CD14-positive monocyte (primary cell): ENCODE measurements at regions not wholly inside any gene's neighbourhood (a gene's known extent, or its start where the extent isn't known, plus 50 kb on each side); places are given as distances from the start of the nearest gene placed in this dataset.

Experiments used
- DNase-seq, 3 donors: peaks; one replicate each; pipeline ENCODE4 v3.0.0-alpha.2; 2011 to 2022
- H2AFZ ChIP-seq: 2 replicates; pipeline ENCODE4 v1.6.0; 2012; ENCODE audit warnings: mild to moderate bottlenecking, low read depth, low read length, inconsistent platforms; ENCODE audit not compliant: insufficient read depth, poor library complexity, severe bottlenecking
- H3K27ac ChIP-seq, 2 donors: 1 replicate in 1 of 2; 2 replicates in 1 of 2; pipeline ENCODE4 v1.5.1; 2012 to 2013; ENCODE audit warnings: low read length in 2 of 2, control low read depth in 1 of 2, inconsistent platforms in 1 of 2, low read depth in 1 of 2, mild to moderate bottlenecking in 1 of 2
- H3K27me3 ChIP-seq, 2 donors: one replicate each; pipeline versions ENCODE4 v1.6.0 to v1.6.1; 2011 to 2013; ENCODE audit warnings: low read length in 2 of 2; ENCODE audit not compliant: control insufficient read depth in 2 of 2, insufficient read depth in 2 of 2
- H3K36me3 ChIP-seq, 2 donors: replicated peaks in 1 of 2; 1 replicate in 1 of 2; 2 replicates in 1 of 2; pipeline versions ENCODE4 v1.5.1 to v1.6.1; 2012 to 2013; ENCODE audit warnings: low read length in 2 of 2, control low read depth in 1 of 2, inconsistent platforms in 1 of 2, mild to moderate bottlenecking in 1 of 2; ENCODE audit not compliant: insufficient read depth in 2 of 2, control insufficient read depth in 1 of 2
- H3K4me1 ChIP-seq, 2 donors: 1 replicate in 1 of 2; 2 replicates in 1 of 2; pipeline versions ENCODE4 v1.5.1 to v1.6.1; 2012 to 2013; ENCODE audit warnings: low read length in 2 of 2, control low read depth in 1 of 2, inconsistent platforms in 1 of 2, mild to moderate bottlenecking in 1 of 2, moderate library complexity in 1 of 2; ENCODE audit not compliant: insufficient read depth in 2 of 2, control insufficient read depth in 1 of 2
- H3K4me2 ChIP-seq: replicated peaks from 2 replicates; pipeline ENCODE3; 2012; ENCODE audit warnings: low read length, moderate library complexity, mild to moderate bottlenecking; ENCODE audit not compliant: poor library complexity, severe bottlenecking; ENCODE audit errors: extremely low read depth
- H3K4me3 ChIP-seq, 3 experiments: fragments of 200-600 bp in 1 of 3; sonication (generic) in 1 of 3; replicated peaks in 1 of 3; 1 replicate in 2 of 3; 2 replicates in 1 of 3; pipeline ENCODE4 v1.5.1; 2011 to 2013; ENCODE audit warnings: low read length in 3 of 3, mild to moderate bottlenecking in 3 of 3, control low read depth in 2 of 3, low read depth in 2 of 3, inconsistent platforms in 1 of 3, moderate library complexity in 1 of 3
- H3K79me2 ChIP-seq: 2 replicates; pipeline ENCODE4 v1.6.0; 2012; ENCODE audit warnings: mild to moderate bottlenecking, control low read depth, inconsistent platforms, low read length, moderate library complexity; ENCODE audit not compliant: insufficient read depth
- H3K9ac ChIP-seq: 2 replicates; pipeline ENCODE4 v1.6.0; 2017; ENCODE audit warnings: low read length, mild to moderate bottlenecking; ENCODE audit not compliant: insufficient read depth, poor library complexity, severe bottlenecking
- H3K9me3 ChIP-seq, 2 donors: replicated peaks in 1 of 2; 1 replicate in 1 of 2; 2 replicates in 1 of 2; pipeline versions ENCODE4 v1.5.1 to v1.6.1; 2012 to 2013; ENCODE audit warnings: low read length in 2 of 2, control low read depth in 1 of 2; ENCODE audit not compliant: control insufficient read depth in 1 of 2, insufficient read depth in 1 of 2
- H4K20me1 ChIP-seq: 2 replicates; pipeline ENCODE4 v1.6.0; 2012; ENCODE audit warnings: mild to moderate bottlenecking, low read length, control low read depth, moderate library complexity; ENCODE audit not compliant: insufficient read depth
- H3K27ac Mint-ChIP-seq, 7 donors: one replicate each; pipeline ENCODE4 v1.8.0; 2020; ENCODE audit warnings: mild to moderate bottlenecking in 7 of 7, mixed read lengths in 7 of 7, moderate library complexity in 6 of 7, inconsistent platforms in 2 of 7
- H3K27me3 Mint-ChIP-seq, 3 donors: one replicate each; pipeline ENCODE4 v1.8.0; 2021 to 2022; ENCODE audit warnings: low read depth in 3 of 3, mild to moderate bottlenecking in 3 of 3, mixed read lengths in 3 of 3, moderate library complexity in 3 of 3, inconsistent platforms in 1 of 3
- H3K36me3 Mint-ChIP-seq, 2 donors: one replicate each; pipeline ENCODE4 v1.8.0; 2020; ENCODE audit warnings: mixed read lengths in 2 of 2, inconsistent platforms in 1 of 2, mild to moderate bottlenecking in 1 of 2
- H3K4me1 Mint-ChIP-seq: one replicate; pipeline ENCODE4 v1.8.0; 2020; ENCODE audit warnings: mild to moderate bottlenecking, mixed read lengths
- H3K4me3 Mint-ChIP-seq, 2 donors: one replicate each; pipeline ENCODE4 v1.8.0; 2020; ENCODE audit warnings: mild to moderate bottlenecking in 2 of 2, mixed read lengths in 2 of 2, moderate library complexity in 1 of 2
- H3K9me3 Mint-ChIP-seq, 7 donors: one replicate each; pipeline ENCODE4 v1.8.0; 2020 to 2022; ENCODE audit warnings: mixed read lengths in 7 of 7, mild to moderate bottlenecking in 6 of 7, moderate library complexity in 6 of 7, inconsistent platforms in 2 of 7
- CTCF ChIP-seq: fragments of 200-600 bp; IDR thresholded peaks from one replicate; pipeline ENCODE4 v1.8.0; 2022; ENCODE audit warnings: antibody characterized with exemption, mild to moderate bottlenecking
- WGBS: methylation state at CpG from one replicate; pipeline ENCODE4 v1.1.5; 2013; ENCODE audit warnings: missing lambda C conversion rate; ENCODE audit not compliant: insufficient coverage; 5-methylcytosine and 5-hydroxymethylcytosine counted together
- intact Hi-C, 2 donors: fragments of 100-400 bp; cut with micrococcal nuclease; formaldehyde crosslinking; loops; one replicate each; pipeline versions ENCODE4 v1.15.0 to v1.15.1; 2023

- TF ChIP-seq CTCF, result no peak
- Histone ChIP-seq H3K4me2 (no peak overlapping the region), H3K27me3 (no peaks in the 10 kb centered on the region), H3K79me2 (no peaks in the 10 kb centered on the region), H3K36me3 (no peaks in the 10 kb centered on the region), H3K9ac (no peak overlapping the region), H3K27ac (no peak overlapping the region), H3K4me3 (no peak overlapping the region), H3K9me3 (no peaks in the 10 kb centered on the region), H4K20me1 (no peaks in the 10 kb centered on the region), H3K4me1 (peaks cover 15 to 17% of the 10 kb centered on the region in 2 donors), H2AFZ (no peak overlapping the region)
- intact Hi-C loops, result no loop called here
- no peak for DNase-seq
- WGBS, result no CpG with 5 or more reads among the region's 1 CpG
- Mint-ChIP-seq H3K9me3 (peaks cover 0 to 2% (median 0%) of the 10 kb centered on the region in 7 donors), H3K4me3 (no peak overlapping the region), H3K27ac (no peak overlapping the region), H3K4me1 (peaks cover 14% of the 10 kb centered on the region), H3K36me3 (no peaks in the 10 kb centered on the region), H3K27me3 (no peaks in the 10 kb centered on the region)
Measured at GRCh38 chr11:109986488-109986887, 106.7 kb upstream of the ZC3H12C start.

GRCh38 chr11:109991835-109992234 lies 101.4 kb upstream of the ZC3H12C start:
- H3K27ac Mint-ChIP-seq, result no peak overlapping the region
- no peak overlapping the region for H3K4me3 Mint-ChIP-seq
- no peak for DNase-seq
- intact Hi-C loops, result no loop called here
- no peaks in the 10 kb centered on the region for H3K36me3 Mint-ChIP-seq
- Histone ChIP-seq H3K36me3 (no peaks in the 10 kb centered on the region), H3K4me3 (no peak overlapping the region), H3K4me1 (peaks cover 0 to 2% of the 10 kb centered on the region in 2 donors), H4K20me1 (no peaks in the 10 kb centered on the region), H3K79me2 (no peaks in the 10 kb centered on the region), H3K9ac (no peak overlapping the region), H3K27ac (no peak overlapping the region), H3K27me3 (no peaks in the 10 kb centered on the region), H2AFZ (no peak overlapping the region), H3K4me2 (no peak overlapping the region), H3K9me3 (no peaks in the 10 kb centered on the region)
- no peaks in the 10 kb centered on the region for H3K27me3 Mint-ChIP-seq
- H3K4me1 Mint-ChIP-seq, result no peaks in the 10 kb centered on the region
- whole genome bisulfite sequencing, result no CpG with 5 or more reads among the region's 1 CpG
- H3K9me3 Mint-ChIP-seq, result no peaks in the 10 kb centered on the region
- no peak for TF ChIP-seq CTCF
